ENCODE measurements at regions not wholly inside any gene's neighbourhood (a gene's known extent, or its start where the extent isn't known, plus 50 kb on each side); places are given as distances from the start of the nearest gene placed in this dataset.

DNA sequence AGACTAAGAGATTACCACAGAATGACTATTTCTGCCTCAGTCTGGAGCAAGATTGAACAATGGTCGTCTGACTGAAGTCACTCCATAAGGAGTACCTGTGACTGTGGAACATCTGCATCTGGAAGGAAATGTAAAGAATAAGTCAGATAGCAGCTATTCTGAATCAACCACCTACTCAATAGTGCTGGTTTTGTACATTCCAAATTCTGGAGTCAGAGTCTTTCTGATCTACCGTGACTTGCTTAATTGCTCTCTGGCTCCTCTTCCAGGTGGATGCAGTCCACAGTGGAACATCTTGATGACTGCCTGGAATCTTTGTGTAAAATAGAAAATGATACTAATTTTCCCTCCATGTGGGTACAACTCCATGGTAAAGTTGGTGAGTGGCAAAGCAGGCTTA is 156.3 kb upstream of the SEMA3C start:
- TF ChIP-seq, protein P1, sequence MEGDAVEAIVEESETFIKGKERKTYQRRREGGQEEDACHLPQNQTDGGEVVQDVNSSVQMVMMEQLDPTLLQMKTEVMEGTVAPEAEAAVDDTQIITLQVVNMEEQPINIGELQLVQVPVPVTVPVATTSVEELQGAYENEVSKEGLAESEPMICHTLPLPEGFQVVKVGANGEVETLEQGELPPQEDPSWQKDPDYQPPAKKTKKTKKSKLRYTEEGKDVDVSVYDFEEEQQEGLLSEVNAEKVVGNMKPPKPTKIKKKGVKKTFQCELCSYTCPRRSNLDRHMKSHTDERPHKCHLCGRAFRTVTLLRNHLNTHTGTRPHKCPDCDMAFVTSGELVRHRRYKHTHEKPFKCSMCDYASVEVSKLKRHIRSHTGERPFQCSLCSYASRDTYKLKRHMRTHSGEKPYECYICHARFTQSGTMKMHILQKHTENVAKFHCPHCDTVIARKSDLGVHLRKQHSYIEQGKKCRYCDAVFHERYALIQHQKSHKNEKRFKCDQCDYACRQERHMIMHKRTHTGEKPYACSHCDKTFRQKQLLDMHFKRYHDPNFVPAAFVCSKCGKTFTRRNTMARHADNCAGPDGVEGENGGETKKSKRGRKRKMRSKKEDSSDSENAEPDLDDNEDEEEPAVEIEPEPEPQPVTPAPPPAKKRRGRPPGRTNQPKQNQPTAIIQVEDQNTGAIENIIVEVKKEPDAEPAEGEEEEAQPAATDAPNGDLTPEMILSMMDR (IDR thresholded peaks at IDR 0.05) = no peak
- no peak for TF ChIP-seq POLR2A (IDR thresholded peaks at IDR 0.05)

Data from thyroid gland (tissue), 4 donors.